GM12865 (cell line): ENCODE measurements at regions not wholly inside any gene's neighbourhood (a gene's known extent, or its start where the extent isn't known, plus 50 kb on each side); places are given as distances from the start of the nearest gene placed in this dataset.
"Not testable (repeated sequence)": the region's sequence is repeated elsewhere in the genome, so short reads cannot be mapped to it uniquely, and the experiment has no call there.

Experiments
- DNase-seq: peaks from one replicate; pipeline ENCODE4 v3.0.0; 2010; ENCODE audit warnings: low read depth
- H3K4me3 ChIP-seq: 2 replicates; pipeline ENCODE4 v1.5.1; 2011; ENCODE audit warnings: mild to moderate bottlenecking, low read depth, low read length, control low read depth
- CTCF ChIP-seq: IDR thresholded peaks from 2 replicates; pipeline ENCODE4 v1.5.1; 2011; ENCODE audit warnings: low read length, control low read depth, low read depth, inconsistent platforms; ENCODE audit not compliant: insufficient read depth; ENCODE audit errors: missing control alignments

- TF ChIP-seq CTCF: no peak
- no peak for DNase-seq
- H3K4me3 ChIP-seq: no peak overlapping the region
These were observed 683.2 kb upstream of the IGFBP3 start for GRCh38 chr7:46604241-46604661.

DNA sequence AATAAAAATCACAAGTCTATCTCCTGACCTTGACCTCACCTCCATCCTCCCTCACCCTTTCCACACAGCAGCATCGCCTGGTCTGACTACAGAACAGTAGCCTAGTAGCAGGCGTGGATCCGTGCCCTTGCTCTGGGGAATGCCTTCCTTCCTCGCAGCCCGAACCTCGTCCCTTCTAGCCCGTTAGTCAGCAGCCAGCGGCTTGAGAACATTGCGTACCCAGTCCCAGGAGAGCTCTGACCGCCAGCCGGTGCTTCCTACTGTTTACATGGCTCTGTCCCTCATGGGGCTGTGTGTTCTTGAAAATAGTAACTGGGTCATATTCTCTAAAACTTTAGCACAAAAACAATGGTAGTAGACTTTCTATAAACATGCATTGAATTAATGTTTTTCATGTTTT is 682.7 kb upstream of the IGFBP3 start:
- no peak for TF ChIP-seq CTCF
- DNase-seq: no peak
- no peak overlapping the region for H3K4me3 ChIP-seq

DNA sequence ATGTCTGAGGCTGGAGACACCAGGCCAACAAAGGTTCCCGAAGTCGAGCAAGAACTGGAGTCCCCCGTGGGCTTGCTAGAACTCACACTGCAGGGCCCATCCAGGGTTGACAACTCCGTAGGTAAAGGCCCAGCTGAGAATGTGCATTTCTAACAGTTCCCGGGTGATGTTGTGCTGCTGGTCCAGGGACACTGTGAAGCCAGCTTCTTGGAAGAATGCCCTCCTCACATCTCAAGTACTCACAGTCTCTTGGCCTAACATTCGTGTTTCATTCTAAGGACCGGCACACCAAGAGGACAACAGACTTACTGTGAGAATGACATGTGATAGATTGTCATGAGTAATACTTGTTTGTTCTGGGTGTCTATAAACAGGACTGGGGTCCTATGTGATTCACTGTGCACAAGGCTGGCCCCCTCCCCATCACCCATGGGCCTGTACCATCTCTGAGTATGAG is 682.3 kb upstream of the IGFBP3 start:
- no peak for DNase-seq
- no peak overlapping the region for H3K4me3 ChIP-seq
- no peak for TF ChIP-seq CTCF

GRCh38 chr7:46600340-46600739 is 679.3 kb upstream of the IGFBP3 start:
- H3K4me3 ChIP-seq: no peak overlapping the region
- TF ChIP-seq CTCF: no peak
- DNase-seq: no peak

DNA sequence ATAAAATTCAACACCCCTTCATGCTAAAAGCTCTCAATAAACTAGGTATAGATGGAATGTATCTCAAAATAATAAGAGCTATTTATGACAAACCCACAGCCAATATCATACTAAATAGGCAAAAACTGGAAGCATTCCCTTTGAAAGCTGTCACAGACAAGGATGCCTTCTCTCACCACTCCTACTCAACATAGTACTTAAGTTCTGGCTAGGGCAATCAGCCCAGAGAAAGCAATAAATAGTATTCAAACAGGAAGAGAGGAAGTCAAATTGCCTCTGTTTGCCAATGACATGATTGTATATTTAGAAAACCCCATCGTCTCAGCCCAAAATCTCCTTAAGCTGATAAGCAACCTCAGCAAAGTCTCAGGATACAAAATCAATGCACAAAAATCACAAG is 673.8 kb upstream of the IGFBP3 start:
- DNase-seq: not testable (repeated sequence)

GRCh38 chr7:46590918-46591905 is 670.1 kb upstream of the IGFBP3 start:
- H3K4me3 ChIP-seq, DNase-seq: not testable (repeated sequence)

More for the DNA sequence above, 673.8 kb upstream of the IGFBP3 start:
- not testable (repeated sequence) for H3K4me3 ChIP-seq

GRCh38 chr7:46589286-46589685 is 668.2 kb upstream of the IGFBP3 start:
- no peak overlapping the region for H3K4me3 ChIP-seq
- no peak for TF ChIP-seq CTCF
- no peak for DNase-seq

DNA sequence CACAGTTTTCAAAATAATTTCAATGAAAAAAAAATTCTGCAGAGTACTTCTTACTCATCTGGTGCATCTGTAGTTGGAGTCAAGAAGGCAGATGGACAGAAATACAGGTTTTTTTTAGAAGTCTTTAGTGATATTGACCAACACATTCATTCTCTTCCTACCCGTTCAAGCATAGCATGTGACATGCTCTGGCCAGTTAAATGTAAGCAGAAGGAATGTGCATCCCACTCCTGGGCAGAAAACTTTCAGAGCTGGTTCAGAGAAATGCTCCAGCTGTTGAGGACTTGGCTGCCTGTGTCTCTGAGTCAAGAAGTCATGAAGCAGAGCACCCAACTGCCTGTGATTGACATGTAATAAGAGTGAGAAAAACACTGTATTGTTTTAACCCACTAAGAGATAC is 665.3 kb upstream of the IGFBP3 start:
- no peak for TF ChIP-seq CTCF
- DNase-seq: no peak
- no peak overlapping the region for H3K4me3 ChIP-seq
